GM19468 (cell line): ENCODE measurements at regions not wholly inside any gene's neighbourhood (a gene's known extent, or its start where the extent isn't known, plus 50 kb on each side); places are given as distances from the start of the nearest gene placed in this dataset.

Source experiments
- ATAC-seq: cut with Tn5 transposase; IDR thresholded peaks from one replicate; pipeline ENCODE4 v1.9.1; 2021; ENCODE audit warnings: mild to moderate bottlenecking, moderate library complexity, moderate number of reproducible peaks; ENCODE audit not compliant: unreplicated experiment; ENCODE audit errors: extremely low read depth

DNA sequence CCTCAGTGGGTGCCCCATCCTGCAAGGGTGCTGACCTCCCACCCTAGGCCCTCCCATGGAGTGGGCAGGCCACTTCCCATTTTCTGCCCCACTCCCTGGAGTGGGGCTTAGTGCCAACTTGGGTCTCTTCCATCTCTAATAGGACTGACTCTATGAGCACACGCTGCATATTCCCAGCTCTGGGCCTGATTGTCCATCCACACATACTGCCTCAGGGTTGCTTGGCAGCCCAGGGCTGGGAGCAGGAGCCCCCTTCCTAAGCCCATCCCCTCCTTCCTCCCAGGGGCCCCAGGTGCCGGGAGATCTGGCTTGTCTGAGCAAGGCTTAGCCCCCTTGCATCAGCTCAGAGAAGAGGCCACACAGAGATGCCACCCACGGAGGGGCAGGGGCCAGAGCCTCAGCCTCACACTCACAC is 55.1 kb downstream of the PJA1 start:
- ATAC-seq = no peak

DNA sequence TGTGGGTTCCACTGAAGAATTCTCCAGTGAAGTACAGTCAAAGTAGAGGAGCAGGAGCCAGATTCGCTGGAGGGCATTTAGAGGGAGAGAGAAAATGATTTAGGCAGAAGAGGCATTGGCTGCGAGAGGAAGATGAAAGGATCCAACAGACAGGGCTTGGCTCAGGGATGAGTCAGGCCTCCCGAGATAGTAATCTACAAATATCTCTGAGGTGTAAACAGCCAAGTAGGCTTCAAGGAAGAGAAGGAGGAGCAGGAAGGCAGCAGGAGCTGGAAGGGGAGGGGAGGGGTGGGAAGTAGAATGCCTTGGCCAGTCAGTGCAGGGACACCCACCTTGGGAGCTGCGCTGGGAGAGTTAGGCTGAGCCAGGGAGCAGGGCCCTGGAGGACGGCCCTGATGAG is 55.5 kb downstream of the PJA1 start:
- ATAC-seq = no peak

DNA sequence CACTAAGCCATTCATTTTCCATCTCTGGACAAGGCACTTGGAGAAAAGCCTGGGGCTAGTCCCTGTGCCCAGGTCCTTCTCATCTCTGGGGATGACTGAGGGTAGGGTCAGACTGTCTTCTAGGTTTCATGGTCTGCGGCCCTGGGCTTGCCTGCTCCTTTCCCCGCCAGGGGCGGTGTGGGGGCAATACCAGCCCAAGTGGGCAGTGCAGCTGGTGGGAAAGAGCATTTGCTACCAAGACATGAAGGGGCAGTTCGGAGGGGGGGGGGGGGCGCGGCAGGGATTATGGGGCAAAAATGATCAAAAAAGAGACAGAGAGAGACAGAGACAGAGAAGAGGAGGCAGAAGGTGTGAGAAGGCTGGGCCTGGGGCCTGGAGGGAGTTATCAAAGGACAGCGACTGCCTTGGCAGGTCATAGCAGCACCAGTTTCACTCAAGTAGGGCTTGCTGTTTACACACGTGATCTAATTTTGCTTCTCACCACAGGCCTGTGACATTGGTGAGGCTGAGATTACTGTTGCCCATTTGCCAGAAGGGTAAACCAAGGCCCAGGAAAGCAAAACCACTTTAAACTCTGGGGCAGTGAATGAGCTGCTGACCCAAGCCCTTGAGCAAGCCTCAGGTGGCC is 56.1 kb downstream of the PJA1 start:
- no peak for ATAC-seq

DNA sequence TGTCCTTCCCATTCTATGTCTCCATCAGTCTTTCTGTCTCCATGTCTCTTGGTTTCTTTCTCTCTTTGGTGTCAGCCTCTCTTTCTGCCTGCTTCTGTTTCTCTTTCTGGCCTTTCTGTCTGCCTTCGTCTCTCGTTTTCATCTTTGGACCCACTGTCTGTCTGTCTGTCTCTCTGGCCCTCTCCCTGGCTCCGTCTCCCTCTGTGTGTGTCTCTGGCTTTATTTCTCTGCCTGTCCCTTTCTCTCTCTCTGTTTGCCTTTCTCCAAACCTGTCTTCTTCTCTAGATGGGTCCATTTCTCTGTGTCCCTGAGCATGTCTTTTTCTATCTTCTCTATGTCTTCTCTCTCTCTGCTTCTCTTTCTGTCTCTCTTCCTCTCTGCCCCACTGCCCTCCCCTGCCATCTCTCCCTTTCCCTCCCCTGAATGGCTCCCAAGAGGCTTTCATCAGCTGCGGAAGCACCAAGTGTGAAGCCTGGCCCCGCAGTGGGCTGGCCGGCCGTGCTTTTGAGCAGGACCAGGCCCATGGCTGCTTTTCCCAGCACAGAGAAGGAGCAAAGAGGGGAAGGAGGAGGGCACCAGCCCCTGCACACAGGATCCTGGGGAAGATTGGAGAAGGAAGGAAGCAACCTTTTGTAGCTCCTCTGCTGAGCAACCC is 57.4 kb downstream of the PJA1 start:
- no peak for ATAC-seq

DNA sequence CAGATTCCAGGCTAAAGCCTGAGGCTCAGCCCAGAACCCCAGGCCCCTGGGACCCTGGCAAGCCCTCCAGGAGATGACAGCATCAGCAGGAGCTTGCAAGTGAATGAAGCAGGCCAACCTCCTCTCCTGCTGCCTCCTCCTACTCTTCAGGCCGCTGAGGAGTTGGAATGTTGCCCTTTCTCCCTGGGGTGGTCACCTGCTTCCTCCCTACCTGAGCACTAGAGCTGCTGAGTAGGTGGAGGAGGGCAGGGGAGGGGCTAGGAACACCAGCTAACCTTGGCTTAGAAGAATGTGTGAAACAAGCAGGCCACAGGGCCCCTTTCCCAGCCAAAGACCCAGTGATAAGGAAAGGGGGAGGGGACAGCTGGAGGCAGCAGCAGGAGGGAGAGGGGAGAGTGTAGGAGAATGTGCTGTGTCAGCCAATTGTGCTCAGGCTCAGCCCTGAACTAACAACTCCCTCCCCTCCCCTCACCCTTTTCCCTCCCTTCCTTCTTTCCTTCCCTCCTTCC is 58.0 kb downstream of the PJA1 start:
- ATAC-seq = no peak

DNA sequence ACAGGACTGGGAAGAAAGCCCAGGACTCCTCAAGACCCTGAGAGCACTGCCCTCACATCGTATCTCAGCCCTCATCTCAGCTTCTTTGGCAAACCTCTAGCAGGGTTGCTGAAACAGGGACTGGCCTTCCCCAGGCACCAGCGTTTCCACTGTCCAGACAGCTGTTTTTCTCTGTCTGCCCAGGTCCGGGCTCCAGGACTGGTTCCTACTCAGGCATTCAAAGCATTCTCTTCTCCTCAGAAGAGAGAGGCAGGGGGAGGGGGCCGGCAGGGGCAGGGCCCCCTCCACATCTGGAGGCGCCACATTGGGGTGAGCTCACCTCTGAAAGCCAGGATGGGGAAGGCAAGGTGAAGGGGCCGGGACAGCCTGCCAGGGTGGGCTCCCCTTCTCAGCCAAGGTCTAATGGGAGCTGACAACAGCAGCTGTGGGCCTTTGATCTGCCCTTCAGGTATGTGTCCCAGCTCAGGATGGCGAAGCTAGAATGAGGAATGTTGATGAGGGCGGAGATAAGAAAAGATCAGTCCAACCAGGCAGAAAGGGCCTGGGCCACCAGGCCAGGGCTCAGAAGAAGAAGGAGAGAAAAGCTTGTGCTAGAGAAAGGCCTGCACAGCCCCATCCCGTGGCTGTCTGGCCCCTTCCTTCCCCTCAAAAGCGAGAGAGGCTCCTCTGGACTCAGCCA is 60.4 kb downstream of the PJA1 start:
- ATAC-seq = no peak

DNA sequence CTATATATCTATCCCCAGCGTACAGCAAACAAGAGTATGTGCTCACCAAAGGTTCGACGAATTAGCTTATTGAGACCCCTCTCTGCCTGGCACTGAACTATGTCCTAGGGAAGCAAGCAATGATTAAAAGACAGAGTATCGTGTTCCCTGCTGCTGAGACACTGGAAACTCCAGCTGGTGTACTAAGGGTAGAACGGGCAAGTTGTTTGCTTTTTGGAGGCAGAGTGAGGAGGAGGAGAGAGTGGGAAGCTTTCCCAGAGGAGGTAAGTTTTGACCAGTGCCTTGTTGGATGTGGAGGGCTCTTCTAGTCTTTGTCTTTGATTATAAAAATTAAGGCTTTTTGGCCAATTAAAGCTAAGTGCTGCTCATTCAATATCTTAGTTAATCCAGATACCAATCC is 61.7 kb downstream of the PJA1 start:
- ATAC-seq = no peak

DNA sequence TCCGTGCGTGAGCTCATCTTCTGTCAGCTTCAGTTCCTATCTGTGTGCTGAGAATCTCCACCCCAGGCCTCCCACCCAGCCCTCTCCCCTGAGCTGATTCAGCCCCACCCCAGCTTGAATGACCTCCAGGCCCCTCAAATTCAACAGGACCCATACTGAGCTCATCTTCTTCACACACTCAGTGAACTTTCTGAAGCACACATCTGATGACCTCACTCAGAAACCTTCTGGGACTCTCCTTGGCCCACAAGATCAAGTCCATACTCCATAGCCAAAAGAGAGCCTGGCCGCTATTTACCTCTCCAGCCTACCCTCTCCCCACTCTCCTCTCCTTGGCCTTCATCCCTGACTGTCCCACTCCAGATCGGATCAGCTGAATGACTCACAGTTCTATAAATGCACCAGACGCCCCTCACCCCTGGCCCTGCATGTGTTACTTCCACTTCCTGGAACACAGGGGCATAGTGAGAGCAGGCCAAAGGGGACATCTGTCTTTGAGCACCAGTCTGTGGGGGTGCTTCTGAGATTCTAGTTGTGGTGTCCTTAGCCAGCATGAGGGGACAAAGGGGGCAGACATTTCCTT is 62.5 kb downstream of the PJA1 start:
- no peak for ATAC-seq

DNA sequence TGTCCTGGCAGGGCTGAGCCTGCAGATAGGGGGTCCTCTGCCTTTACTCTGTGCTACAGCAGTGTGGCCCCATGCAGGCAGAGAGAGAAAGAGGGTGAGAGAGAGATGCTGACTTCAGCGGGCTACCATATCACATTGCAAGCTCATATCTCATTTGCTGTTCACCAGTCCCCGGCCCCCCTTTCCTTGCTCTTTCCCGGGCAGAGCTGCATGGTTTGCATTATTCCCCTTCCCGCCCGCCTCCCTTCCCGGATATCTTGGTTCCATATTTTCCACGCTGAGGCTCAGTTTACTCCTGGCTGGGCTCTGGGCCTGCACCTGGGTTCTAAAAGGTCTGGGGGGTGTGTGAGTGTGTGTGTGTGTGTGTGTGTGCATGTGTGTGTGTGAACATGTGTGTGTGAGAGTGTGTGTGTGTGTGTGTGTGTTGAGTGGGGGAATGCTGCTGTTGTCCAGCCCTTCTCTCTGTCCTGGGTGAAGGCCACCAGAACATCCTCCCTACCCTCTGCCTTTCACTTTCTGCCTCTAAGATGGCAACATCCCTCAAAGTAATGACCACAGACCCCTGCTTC is 63.5 kb downstream of the PJA1 start:
- ATAC-seq = no peak

DNA sequence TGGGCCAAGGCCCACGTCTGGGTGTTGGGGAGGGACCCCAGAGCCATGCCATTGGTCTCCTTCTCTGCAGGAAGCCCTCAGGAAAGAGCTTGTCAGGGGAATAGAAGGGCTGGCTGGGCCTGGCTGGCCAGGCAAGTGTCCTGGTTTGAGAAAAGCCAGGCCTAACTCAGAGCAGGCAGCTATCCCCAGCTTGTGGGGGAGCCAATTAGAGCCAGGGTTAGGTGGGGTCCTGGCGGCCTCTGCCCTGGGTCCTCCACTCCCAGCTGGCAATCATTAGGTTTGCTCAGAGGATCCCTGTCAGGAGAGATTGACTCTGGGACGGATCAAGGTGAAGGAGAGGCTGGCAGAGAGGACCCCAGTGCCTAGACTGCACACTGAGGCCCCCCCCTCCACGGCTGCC is 64.8 kb downstream of the PJA1 start:
- no peak for ATAC-seq

DNA sequence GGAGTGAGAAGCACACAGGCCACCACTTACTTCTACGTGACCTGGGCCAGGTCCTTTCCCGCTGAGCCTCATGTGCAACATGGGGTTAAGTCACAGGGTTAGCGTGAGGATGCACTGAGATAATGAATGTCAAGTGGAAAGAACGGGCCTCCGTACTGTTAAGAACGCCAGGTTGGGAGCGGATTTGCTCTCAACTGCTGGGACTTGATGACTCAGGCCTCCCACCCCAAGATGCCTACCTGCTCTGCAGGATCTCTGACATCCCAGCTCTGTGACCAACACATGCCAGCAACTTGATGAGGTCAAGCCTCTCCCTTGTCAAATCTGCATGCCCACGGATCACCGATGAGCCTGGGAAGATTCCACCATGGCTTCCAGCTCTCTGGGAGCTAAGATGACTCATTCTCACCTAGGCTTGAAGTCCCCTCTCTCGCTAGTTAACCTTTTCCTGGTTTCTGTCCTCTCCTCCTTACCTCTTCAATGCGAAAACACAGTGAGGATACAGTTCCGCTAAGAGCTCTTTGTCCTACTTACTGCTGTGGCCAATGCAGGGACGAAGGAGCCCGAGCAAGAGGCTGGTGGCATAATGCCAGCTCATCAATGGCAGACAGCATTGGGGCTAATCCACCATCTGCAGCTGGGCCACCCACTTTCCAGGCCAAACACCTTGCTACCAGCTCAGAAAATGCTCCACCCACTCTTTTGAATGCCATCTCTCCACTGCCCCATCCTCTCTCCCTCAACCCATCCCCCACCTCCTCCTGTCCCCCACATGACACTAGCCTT is 67.6 kb downstream of the PJA1 start:
- ATAC-seq = no peak

DNA sequence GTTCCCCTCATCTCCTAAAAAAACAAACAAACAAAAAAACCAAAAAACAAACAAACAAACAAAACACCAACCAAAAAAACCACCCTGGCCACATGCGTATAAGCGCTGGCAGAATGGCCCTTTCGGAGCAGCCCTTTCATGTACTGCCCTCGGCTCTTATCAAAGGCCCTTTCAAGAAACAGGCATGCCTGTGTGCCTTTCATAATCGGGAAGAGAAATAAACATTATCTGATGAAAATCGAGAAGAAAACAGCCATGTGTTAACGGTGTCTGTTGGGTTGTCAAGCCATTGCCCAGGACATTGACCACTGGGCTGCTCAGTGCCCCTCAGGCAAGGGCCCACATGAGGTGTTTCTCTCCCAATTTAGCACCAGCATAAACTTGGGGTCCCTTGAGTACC is 68.3 kb downstream of the PJA1 start:
- ATAC-seq = no peak

DNA sequence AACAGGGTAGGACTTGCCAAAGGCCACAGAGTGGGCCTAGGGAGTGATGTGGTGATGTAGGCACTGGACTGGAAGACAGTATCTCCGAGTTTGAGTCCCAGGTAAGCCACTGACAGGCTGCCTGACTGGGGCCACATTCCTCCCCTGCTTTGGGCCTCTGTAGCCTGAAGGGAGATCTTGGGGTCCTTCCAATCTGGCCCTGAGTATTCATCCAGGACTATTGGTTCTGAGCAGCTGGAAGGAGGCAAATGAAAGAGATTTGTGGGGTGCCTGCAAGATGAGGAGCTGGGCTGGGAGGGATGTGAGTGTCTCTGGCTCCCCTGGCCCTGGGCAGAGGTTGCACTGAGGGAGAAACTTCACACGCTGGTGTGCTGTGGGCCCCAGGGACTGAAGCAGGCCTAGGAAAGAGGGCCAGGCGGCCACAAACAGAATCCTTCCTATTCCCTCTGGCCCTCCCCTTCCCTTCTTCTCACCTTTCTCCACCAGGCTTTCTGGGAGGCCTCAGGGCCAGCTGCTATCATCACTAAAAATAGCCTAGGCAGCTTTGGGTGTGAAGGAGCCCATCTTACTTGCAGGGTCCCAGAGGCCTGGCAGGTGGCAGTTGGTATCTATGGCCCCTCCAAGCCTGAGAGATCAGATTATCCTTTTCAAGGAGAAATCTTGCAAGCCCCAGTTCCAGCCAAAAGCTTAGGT is 70.1 kb downstream of the PJA1 start:
- ATAC-seq = no peak

DNA sequence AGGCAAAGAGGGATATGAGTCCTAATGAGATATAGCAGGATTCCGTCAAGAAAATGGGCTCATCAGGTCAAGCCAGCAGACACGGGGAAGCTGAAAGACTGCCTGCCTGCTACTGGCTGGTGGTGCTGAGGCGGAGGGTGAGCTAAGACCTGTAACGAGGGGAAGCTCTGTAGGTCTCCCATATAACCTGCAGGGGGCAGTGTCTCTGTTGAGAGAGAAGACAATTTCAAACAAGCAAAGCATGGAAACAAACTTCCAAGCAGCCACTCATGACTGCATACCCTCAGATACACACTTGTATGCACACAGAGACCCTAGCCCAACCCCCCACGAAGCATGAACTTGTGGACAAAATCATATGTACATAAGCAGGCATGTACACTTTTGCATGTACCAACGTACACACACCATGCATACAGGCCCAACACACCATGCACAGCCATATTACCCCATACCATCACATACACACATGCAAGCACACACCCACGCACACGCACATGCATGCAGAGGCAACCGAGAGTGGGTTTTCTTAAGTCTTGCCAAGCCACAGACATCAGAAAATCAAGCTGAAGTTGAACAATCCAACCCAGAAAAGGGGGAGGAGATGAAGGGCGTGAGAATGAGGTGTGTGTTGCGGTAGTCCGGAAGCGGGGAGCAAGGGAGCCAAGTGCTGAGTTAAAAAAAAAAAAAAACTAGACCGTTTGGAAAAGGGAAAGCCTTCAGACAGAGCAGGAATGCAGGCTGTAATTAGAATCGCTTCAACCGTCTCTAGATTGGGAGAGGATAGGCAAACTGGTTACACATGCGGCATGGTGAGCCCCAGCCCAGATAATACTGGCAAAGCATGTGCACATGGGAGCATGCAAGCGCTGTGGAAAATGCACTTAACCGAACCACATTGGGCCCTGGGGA is 71.0 kb downstream of the PJA1 start:
- no peak for ATAC-seq

DNA sequence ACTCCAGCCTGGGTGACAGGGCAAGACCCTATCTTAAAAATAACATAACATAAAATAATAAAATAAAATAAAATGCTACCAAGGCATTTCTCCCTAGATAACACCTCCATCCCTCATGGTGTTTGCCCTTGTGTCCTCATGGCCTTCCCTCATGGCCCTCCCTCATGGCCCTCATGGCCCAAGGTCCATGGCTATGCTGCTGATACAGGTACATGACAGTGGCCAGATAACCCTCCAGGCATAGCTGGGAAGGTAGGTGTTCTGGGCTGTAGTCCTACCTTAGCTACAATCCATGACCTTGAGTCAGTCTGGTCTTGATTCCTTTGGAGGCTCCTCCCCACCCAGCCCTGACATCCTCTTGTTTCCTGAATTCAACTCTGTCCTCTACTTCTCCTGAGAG is 75.2 kb downstream of the PJA1 start:
- ATAC-seq = no peak

DNA sequence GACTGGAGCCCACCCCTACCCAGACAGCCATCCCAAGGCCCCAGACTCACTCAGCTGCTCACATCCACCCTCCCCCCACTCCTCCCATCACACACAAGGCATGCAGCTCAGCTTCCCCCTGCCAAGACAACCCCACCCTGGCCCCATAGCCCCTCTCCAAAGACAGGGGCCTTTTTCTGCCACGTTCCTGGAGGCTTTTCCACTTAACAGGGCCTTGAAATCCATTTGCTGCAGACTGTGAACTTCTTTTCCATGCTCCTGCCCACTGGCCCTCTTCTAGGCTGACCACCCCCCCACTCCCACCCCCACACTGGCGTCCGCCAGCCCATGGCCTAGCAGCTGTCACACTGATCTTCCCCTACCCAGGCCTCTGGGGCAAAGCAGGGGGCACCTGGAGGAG is 76.0 kb downstream of the PJA1 start:
- no peak for ATAC-seq

DNA sequence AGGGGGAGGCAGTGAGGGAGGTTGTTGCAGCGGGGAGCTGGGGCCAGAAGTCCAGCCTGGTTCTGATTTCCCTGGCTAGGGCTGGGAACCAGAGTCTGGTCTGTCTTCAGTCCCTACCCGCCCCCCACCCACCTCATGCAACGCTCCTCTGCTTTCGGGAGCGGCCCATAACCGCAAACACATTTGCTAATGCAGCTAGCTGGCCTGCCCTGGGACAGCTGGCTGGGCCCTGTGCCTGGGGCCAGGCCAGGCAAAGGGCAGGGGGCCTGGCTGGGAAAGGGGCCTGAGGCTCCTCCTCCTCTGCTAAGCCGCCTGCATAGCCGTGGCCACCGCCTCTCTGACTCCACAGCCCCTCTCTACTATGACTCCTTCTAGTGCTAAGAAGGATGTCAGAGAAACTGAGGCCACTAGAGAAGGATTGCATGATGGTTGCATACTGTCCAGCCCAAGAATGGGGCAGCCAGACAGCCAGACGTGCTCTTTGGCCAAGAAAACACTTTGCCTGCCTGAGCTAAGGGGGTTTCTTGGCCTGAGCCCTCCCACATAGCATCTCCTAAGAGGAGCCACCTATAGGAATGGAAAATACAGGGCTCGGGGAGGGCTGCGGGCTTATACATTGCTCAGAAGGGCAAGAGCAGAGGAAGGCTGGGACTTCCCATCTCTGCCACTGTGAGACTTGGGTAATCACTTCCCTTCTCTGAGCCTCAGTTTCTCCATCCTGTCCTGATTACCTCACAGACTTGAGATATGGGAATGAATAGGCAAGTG is 76.9 kb downstream of the PJA1 start:
- no peak for ATAC-seq

DNA sequence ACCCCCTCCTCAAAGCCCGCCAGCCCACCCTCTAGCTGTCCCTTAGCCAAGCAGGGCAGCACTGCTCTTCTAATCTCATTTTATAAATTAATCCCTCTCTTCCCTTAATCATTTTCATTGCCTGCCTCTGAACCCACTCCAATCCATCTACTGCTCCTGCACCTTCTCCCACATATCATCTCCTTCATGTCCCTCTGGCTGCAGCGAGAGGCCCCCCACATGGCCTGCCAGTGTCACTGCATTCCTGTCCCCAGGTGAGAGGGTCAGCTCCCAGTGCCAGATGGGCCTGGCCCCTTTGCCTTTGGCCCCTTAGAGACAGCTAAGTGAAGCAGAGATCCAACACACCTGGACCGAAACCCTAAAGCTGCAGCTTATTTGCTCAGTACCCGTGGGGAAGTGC is 79.4 kb downstream of the PJA1 start:
- ATAC-seq = no peak
